NT2/D1 (cell line): ENCODE measurements at regions not wholly inside any gene's neighbourhood (a gene's known extent, or its start where the extent isn't known, plus 50 kb on each side); places are given as distances from the start of the nearest gene placed in this dataset.

Source experiments
- DNase-seq: peaks from one replicate; pipeline ENCODE4 v3.0.0-alpha.2; 2011; ENCODE audit warnings: low read depth, low spot score
- H3K27me3 ChIP-seq: 2 replicates; pipeline ENCODE4 v1.6.0; 2011; ENCODE audit warnings: mild to moderate bottlenecking; ENCODE audit not compliant: insufficient read length, insufficient read depth
- H3K36me3 ChIP-seq: 2 replicates; pipeline ENCODE4 v1.6.1; 2011; ENCODE audit warnings: mild to moderate bottlenecking, low read length, mixed read lengths; ENCODE audit not compliant: insufficient read depth, insufficient read length
- H3K4me1 ChIP-seq: 2 replicates; pipeline ENCODE4 v1.5.1; 2011; ENCODE audit not compliant: insufficient read depth, insufficient read length
- H3K4me3 ChIP-seq: 2 replicates; pipeline ENCODE4 v1.5.1; 2011; ENCODE audit warnings: low read depth; ENCODE audit not compliant: insufficient read length
- H3K9ac ChIP-seq: 2 replicates; pipeline ENCODE4 v1.6.0; 2011; ENCODE audit warnings: low read depth; ENCODE audit not compliant: insufficient read length
- H3K9me3 ChIP-seq: 2 replicates; pipeline ENCODE4 v1.5.1; 2011; ENCODE audit warnings: mild to moderate bottlenecking, low read length; ENCODE audit not compliant: insufficient read depth
- SUZ12 ChIP-seq: IDR thresholded peaks from 2 replicates; pipeline ENCODE4 v1.6.1; 2011; ENCODE audit not compliant: insufficient read length, insufficient read depth; ENCODE audit errors: extremely low read depth
- YY1 ChIP-seq: IDR thresholded peaks from 2 replicates; pipeline ENCODE4 v1.6.1; 2011; ENCODE audit not compliant: insufficient read length, insufficient read depth
- ZNF274 ChIP-seq: IDR thresholded peaks from 2 replicates; pipeline ENCODE4 v1.6.1; 2011; ENCODE audit warnings: mild to moderate bottlenecking, low read depth, low read length

GRCh38 chr2:44107974-44108373 lies 60.7 kb upstream of the PPM1B start:
- Histone ChIP-seq H3K9ac (no peak overlapping the region), H3K4me1 (no peaks in the 10 kb centered on the region), H3K36me3 (no peaks in the 10 kb centered on the region), H3K27me3 (no peaks in the 10 kb centered on the region), H3K4me3 (no peak overlapping the region), H3K9me3 (no peaks in the 10 kb centered on the region)
- DNase-seq, result no peak
- TF ChIP-seq SUZ12, result no peak
- no peak for TF ChIP-seq ZNF274

- H3K36me3 ChIP-seq, result no peaks in the 10 kb centered on the region
- no peak for TF ChIP-seq ZNF274
- no peak for TF ChIP-seq YY1
- TF ChIP-seq SUZ12, result no peak
- no peak overlapping the region for H3K9ac ChIP-seq
- no peaks in the 10 kb centered on the region for H3K27me3 ChIP-seq
- DNase-seq, result no peak
- H3K9me3 ChIP-seq, result no peaks in the 10 kb centered on the region
- H3K4me1 ChIP-seq, result no peaks in the 10 kb centered on the region
- H3K4me3 ChIP-seq, result no peak overlapping the region
Measured at GRCh38 chr2:44109166-44109565, 59.5 kb upstream of the PPM1B start.

GRCh38 chr2:44110444-44110843 lies 58.2 kb upstream of the PPM1B start:
- Histone ChIP-seq H3K4me1 (no peaks in the 10 kb centered on the region), H3K9me3 (no peaks in the 10 kb centered on the region), H3K27me3 (no peaks in the 10 kb centered on the region), H3K9ac (no peak overlapping the region), H3K36me3 (no peaks in the 10 kb centered on the region), H3K4me3 (no peak overlapping the region)
- DNase-seq, result no peak
- TF ChIP-seq YY1 (no peak), ZNF274 (no peak), SUZ12 (no peak)

GRCh38 chr2:44112096-44112495 lies 56.6 kb upstream of the PPM1B start:
- H3K9ac ChIP-seq, result no peak overlapping the region
- DNase-seq, result no peak
- H3K27me3 ChIP-seq, result no peaks in the 10 kb centered on the region
- H3K9me3 ChIP-seq, result no peaks in the 10 kb centered on the region
- no peaks in the 10 kb centered on the region for H3K4me1 ChIP-seq
- H3K4me3 ChIP-seq, result no peak overlapping the region
- H3K36me3 ChIP-seq, result no peaks in the 10 kb centered on the region
- no peak for TF ChIP-seq YY1
- TF ChIP-seq SUZ12, result no peak
- TF ChIP-seq ZNF274, result no peak

GRCh38 chr2:44116319-44116718 lies 52.4 kb upstream of the PPM1B start:
- Histone ChIP-seq H3K9me3 (no peaks in the 10 kb centered on the region), H3K9ac (no peak overlapping the region), H3K36me3 (no peaks in the 10 kb centered on the region), H3K27me3 (no peaks in the 10 kb centered on the region), H3K4me3 (no peak overlapping the region), H3K4me1 (no peaks in the 10 kb centered on the region)
- DNase-seq, result no peak
- TF ChIP-seq YY1 (no peak), ZNF274 (no peak), SUZ12 (no peak)

GRCh38 chr2:44118257-44118656 lies 50.4 kb upstream of the PPM1B start:
- no peak for DNase-seq
- Histone ChIP-seq H3K9ac (no peak overlapping the region), H3K36me3 (no peaks in the 10 kb centered on the region), H3K4me1 (no peaks in the 10 kb centered on the region), H3K27me3 (no peaks in the 10 kb centered on the region), H3K4me3 (no peak overlapping the region), H3K9me3 (no peaks in the 10 kb centered on the region)
- TF ChIP-seq SUZ12 (no peak), YY1 (no peak), ZNF274 (no peak)
